GM19463 (cell line): ENCODE measurements at regions not wholly inside any gene's neighbourhood (a gene's known extent, or its start where the extent isn't known, plus 50 kb on each side); places are given as distances from the start of the nearest gene placed in this dataset.
"Not testable (repeated sequence)": the region's sequence is repeated elsewhere in the genome, so short reads cannot be mapped to it uniquely, and the experiment has no call there.

Experiments used
- ATAC-seq: cut with Tn5 transposase; IDR thresholded peaks from one replicate; pipeline ENCODE4 v1.9.1; 2021; ENCODE audit warnings: mild to moderate bottlenecking, moderate library complexity; ENCODE audit not compliant: unreplicated experiment

DNA sequence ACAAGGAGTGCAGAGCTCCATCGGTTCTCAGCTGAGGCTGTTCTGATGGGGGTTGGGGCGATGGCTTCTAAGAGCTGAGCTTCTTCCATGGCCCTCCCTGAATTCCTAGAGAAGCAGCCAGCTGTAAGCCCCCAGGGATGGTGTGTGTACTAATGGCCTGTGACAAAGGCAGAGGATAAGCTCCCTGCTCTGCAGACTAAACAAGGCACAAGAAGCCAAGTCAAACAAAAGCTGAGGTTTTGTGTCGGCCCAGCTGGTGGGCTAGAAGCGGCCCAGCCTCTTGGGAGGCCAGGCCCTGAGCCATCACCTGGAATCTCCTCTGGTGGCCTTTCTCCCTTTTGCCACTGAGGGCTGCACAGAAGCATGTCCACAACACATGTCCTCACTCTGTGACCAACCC lies 75.0 kb upstream of the XPA start:
- no peak for ATAC-seq

DNA sequence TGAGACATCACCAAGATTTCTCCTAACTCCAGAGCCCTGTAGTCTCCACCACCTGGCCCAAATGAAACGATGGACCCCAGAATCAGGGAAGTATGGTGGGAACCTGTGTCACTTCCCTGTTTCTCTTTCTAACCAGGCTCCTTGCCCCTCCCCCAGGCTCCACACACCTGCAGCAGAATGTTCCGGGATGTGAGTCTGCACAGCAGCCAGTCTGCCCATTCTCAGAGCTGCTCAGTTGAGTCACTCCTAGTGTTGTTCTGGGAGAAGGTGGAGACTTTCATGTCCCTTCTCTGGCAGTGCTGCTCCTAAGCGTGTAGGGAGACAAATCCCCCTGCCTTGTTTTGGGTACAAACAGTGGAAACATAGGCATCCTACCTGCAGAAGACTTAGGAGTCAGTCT lies 76.0 kb upstream of the XPA start:
- no peak for ATAC-seq

DNA sequence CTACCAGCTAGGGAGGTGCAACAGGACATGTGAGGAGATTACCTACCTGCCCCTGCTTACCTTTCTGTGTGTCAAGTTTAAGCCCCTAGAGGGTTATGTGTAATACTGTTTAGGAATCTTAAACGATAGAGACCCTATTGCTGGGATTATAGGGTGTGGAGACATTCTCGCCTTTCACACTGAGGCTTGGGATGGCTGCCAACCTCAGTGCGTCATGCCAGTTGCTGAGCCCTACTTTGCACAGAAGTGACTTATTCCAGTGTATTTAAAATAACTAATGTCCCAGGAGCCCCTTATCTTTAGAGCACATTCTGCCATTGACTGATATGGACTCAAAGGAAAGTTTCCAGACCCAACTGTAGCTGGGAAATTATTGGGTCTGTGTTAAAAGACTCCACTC lies 76.6 kb upstream of the XPA start:
- ATAC-seq = no peak

DNA sequence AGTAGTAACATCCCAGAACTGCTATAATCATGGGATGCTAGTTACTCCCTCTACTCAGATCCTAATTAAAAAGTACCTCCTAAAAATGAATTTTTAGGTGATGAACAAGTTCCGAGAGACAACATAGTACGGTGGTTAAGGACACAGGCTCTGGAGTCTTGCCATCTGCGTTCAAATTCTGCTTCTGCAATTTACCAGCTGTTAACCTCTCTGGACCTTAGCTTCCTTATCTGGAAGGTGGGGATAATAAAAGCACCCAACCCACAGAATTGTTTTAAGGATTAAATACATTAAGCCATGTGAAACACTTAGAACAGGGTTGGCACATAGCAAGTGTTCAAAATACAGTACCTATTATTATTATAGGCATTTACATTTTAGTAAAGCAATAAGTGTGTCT lies 77.5 kb upstream of the XPA start:
- ATAC-seq = no peak

DNA sequence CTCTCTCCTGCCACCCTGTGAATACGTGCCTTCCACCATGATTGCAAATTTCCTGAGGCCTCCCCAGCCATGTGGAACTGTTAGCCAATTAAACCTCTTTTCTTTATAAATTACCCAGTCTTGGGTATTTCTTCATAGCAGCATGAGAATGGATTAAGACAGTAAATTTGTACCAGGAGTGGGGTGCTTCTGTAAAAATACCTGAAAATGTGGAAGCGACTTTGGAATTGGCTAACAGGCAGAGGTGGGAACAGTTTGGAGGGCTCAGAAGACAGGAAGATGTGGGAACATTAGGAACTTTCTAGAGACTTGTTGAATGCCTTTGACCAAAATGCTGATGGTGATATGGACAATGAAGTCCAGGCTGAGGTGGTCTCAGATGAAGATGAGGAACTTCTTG lies 74.3 kb upstream of the FOXE1 start:
- ATAC-seq = not testable (repeated sequence)

DNA sequence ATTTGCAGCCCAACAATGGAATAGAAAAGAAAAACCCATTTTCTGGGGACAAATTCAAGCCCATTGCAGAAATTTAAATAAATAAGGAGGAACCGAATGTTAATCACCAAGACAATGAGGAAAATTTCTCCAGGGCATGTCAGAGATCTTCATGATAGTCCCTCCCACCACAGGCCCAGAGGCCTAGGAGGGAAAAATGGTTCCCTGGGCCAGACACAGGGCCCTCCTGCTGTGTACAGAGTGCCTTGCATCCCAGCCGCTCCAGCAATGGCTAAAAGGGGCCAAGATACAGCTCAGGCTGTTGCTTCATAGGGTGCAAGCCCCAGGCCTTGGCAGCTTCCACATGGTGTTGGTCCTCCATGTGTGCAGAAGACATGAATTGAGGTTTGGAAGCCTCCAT lies 73.4 kb upstream of the FOXE1 start:
- no peak for ATAC-seq

DNA sequence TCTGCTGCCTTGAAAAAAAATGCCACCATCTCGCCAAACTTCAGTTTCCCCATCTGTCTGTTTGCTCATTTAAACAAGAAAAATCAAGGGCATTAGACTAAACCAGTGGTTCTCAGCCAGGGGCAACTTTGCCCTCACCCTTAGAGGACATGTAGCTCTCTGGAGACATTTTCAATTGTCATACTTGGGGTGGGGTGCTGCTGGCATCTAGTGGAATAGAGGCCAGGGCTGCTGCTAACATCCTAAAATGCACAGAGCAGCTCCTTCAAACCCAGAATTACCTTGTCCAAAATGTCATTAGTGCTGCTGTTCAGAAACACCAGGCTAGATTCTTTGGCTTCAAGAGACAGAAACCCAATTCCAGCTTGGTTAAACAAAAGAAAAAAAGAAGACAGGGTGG lies 71.1 kb upstream of the FOXE1 start:
- ATAC-seq = no peak

DNA sequence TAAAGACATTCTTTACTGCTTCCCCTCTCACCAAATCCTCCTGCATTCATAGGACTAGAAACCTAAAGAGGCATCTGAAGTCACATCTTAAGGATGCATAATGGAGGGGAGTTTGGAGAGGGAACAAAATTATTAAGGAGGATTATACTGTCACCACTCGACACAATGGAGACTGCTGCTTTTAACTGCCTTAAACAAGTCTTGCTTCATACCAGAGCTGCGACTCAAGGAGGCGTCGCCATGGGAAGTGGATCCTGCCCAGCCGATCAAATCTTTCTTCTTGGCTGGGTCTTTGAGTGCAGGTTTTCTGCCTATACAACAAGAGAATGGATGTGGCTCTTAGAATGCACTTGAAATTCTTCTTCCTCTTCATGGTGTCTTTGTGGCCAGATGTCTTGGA lies 66.7 kb upstream of the FOXE1 start:
- ATAC-seq = no peak

DNA sequence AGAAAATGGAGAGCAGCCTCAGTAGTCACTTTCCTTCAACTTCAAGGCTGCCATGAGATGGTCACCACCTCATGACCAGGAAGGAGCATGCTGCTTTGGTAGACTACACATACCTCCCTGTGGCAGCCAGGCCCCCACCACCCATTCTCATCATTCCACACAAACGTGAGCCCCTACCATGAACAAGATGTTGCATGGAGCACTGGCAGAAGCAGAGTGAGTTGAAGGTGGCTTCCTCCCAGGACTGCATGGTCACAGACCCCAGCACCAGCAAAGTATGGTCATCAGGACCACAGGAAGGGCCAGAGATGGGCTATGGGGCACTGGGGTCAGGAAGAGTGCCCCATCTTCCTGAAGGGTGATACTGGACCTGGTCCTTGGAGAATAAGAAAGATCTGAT lies 65.5 kb upstream of the FOXE1 start:
- no peak for ATAC-seq

DNA sequence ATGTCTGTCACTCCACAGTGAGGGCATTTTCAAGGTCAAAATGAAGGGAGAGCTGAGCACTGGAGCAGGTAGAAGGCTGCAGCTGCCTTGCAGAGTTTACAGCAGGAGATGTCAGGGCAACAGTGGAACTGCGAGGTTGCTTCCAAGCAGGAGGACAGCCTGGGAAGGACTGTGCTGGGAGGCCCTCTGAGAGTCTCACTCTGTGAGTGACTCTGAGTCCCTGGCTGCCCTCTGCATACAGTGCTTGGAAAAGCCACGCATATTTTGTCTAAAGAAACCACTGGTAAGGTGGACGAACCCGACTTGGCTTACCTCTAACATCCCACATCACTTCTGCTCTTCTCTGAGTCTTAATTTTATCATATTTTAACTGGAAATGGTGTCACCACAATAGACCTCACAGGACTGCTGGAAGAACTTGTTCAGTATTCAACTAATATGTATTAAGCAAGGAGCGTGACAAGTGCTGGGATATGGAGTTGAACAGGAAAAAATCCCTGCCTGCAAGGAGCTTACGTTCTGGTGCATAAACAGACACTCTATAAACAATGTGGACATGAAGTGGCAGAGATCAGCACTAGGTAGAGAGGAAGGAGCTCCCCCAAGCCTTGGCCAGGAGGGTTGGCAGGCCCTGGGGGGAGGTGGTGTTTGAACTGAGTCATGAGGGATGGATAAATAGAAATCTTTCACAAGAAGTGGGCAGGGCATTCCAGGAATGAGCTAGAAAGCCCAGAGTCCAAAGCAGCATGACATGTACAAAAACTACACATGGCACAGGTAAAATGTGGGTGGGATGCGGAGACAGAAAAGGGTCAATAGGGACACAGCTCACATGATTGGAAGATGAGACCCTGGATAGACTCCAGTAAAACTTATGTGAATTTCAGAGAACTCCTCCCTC lies 64.0 kb upstream of the FOXE1 start:
- ATAC-seq = no peak

DNA sequence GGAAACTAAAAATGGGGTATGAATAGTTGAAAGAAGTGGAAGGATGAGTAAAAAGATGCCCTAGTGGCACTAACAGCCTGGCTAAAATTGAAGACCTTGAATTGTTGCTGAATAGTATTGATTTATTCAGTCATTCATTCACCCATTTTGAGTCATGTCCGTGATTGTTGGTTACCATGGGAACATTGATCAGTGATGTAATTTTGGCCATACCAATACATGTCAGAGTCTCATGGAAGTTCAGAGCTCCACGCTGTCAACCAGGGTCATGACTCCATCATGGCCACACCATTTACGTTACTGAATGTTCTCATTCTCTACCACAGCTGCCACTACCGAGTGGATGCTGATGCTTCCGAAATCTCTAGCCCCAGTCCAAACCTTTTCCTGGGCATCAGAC lies 62.5 kb upstream of the FOXE1 start:
- ATAC-seq = no peak

DNA sequence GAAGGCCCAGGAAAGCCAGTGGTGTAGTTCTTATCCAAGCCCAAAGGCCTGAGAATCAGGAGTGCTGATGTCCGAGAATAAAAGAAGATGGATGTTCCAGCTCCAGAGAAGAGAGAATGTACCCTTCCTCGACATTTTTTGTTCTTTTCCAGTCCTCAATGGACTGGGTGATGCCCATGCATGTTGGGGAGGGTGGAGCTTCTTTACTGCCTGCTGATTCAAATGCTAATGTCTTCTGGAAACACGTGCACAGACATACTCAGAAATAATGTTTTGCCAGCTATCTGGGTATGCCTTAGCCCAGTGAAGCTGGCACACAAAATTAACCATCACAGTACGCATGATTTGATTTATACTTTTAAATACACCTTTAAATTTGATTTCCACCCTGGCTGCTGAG lies 61.5 kb upstream of the FOXE1 start:
- ATAC-seq = no peak

DNA sequence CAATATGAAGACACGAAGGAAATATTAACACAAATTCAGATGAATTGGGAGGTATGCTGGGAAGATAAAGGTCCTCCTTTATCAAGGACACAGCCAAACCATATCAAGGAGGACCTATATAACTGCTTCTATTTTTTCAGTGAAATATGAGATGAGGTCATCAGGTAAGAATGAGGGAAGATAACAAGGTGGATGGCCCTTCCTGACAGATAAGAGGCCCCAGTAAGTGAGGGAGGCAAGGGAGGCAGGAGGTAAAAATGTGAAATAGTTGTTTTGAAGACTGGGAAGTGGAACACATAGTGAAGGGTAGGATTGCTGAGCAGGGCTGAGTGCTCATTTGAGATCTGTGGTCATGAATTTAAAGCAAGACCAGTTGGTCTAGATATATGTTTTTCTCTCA lies 60.0 kb upstream of the FOXE1 start:
- no peak for ATAC-seq

DNA sequence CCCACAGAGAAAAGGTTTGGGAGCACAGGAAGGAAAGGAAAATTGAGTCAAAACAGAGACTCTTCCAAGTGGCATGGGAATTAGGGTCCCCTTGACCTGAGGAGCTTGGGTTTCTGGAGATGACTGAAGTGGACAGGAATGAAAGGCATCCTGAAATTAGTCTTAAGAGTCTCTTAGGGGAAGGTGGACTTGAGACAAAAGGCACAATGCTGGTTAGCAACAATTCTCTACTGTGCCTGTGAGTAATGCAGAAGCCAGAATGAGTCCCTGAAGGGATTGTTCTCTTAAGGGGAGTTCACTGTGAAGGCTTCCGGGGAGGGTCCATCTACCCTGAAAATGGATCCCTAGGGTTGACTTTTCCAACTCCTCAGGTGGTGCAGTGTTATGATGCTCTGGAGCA lies 58.4 kb upstream of the FOXE1 start:
- ATAC-seq = no peak

DNA sequence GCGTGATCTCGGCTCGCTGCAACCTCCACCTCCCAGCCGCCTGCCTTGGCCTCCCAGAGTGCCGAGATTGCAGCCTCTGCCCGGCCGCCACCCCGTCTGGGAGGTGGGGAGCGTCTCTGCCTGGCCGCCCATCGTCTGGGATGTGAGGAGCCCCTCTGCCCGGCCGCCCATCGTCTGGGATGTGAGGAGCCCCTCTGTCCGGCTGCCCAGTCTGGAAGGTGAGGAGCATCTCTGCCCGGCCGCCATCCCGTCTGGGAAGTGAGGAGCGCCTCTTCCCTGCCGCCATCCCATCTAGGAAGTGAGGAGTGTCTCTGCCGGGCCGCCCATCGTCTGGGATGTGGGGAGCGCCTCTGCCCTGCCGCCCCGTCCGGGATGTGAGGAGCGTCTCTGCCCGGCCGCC lies 56.9 kb upstream of the FOXE1 start:
- ATAC-seq = not testable (repeated sequence)

DNA sequence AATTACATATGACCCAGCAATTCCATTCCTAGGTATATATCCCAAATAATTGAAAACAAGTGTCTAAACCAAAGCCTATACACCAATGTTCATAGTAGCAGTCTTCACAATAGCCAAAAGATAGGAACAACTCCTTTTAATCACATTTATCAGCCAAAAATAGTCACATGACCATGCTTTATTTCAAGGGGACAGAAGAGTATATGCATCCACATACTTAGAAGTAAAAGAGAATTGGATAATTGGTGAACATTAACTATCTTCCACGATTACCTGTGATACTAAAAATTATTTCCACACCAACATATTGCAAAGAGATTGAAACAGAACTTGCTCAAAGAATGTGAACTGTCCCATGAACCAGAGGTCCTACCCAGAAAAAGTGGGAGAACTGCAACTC lies 51.8 kb upstream of the FOXE1 start:
- ATAC-seq = no peak

DNA sequence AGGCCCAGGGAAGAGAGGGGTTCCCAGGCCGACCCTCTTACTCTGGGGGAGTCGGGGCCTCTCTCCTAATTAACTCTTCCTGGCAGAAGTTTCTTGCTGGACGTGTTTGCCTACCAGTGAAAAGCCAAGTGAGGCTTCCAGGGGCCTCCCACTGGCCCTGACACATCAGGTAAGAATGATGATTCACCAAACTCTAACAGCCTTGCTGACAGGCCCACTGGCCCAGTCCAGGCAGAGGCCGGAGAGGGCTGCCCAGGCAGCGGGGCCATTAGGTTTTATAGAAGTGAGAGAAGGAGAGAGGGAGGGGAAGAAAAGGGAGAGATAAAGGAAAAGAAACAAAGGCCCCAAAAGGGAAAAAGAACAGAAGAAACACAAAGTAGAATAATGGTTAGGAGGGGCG lies 50.8 kb upstream of the FOXE1 start:
- no peak for ATAC-seq

DNA sequence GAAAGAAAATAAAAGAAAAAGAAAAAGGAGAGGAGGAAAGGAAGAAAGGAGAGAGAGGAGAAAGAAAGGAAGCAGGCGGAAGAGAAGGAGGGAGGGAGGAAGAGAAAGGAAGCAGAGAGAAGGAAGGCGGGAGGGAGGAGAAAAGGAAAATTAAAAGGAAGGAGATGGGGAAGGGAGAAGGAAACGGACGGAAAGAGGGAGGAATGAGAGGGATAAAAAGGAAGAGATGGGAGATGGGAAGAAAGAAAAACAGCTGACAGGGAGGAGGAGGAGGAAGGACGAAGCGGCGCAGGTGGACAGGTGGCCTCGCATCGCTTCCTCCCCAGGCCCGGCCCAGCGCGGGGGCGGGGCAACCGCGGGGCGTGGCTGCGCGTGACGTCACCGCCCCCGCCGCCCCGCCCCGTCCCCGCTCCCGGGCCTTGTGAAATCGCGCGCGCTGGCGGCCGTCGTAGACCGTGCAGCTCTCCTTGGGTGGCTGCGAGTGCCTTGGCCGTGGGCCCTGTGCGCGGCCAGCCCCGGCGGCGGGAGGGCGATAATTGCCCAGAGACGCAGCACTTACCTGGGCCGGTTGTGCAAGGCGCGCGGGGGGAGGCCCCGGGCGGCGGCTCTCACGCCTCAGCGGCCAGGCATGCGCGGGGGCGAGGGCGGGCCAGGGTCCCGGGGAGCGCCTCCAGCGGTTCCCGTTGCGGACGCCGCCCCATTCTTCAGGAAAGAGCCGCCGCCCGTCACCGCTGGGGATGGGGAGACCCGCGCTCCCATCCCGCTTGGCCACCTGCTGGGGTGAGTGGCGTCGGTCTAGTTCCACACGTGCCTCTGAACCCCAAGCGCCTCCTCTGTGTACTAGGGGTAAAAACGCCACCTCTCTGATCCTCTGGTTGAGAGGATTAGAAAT lies 49.6 kb upstream of the FOXE1 start:
- ATAC-seq = peak; percentile 96
